ENCODE measurements at regions not wholly inside any gene's neighbourhood (a gene's known extent, or its start where the extent isn't known, plus 50 kb on each side); places are given as distances from the start of the nearest gene placed in this dataset.

DNA sequence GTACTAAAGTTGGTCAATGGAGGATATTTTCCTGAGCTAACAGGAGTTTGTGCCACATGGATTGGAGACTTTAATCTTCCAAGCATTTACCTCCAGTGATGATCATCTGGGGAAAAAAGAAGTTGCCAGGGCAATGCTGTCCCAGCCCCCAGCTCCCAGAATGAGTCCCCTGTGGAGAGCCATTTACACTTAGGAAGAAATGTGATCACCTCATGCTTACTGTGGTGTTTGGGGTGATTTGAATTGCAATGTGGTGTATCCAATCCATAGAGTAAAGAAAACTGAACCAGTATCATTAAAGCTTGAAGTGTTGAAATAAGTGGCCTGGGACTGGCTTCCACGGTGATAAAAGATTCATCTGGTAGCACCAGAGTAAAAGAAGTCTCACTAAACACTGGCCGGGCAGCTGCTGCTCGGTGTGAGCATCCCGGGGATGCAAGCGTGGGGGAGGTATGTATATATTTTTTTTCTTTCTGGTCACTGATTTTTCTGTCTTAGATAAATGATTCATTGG lies 117.2 kb upstream of the NTM start:
- DNase-seq (ENCODE audit: extremely low read depth, low read depth), result no peak
- no peak overlapping the region for H3K4me3 ChIP-seq (replicated peaks; ENCODE audit: low read depth, low read length)
- TF ChIP-seq, protein P1, sequence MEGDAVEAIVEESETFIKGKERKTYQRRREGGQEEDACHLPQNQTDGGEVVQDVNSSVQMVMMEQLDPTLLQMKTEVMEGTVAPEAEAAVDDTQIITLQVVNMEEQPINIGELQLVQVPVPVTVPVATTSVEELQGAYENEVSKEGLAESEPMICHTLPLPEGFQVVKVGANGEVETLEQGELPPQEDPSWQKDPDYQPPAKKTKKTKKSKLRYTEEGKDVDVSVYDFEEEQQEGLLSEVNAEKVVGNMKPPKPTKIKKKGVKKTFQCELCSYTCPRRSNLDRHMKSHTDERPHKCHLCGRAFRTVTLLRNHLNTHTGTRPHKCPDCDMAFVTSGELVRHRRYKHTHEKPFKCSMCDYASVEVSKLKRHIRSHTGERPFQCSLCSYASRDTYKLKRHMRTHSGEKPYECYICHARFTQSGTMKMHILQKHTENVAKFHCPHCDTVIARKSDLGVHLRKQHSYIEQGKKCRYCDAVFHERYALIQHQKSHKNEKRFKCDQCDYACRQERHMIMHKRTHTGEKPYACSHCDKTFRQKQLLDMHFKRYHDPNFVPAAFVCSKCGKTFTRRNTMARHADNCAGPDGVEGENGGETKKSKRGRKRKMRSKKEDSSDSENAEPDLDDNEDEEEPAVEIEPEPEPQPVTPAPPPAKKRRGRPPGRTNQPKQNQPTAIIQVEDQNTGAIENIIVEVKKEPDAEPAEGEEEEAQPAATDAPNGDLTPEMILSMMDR (IDR thresholded peaks at IDR 0.05; ENCODE audit: low read depth, low read length, missing control alignments), result no peak

DNA sequence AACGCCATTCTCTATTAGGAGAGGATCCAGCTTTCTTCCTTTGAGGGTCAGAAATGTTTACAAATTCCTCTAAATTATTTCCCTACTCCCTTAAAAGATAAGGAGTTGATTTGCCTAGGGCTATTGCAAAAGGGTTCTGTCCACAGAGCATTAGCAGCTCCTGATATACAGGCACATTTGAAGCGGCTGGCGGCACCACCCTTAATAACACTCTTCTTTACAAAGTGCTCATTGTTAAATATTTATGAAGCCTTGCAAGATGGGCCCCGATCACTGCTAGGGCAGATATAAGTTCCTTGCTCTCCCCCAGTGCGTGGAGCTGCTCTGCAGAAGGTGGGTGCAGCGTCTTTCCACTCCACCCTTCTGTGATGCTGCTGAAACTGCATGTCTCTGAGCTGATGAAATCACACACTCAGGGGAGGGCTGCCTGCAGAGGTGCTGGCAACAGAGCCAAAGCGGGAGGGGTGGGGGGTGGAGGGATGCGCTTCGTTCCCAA lies 116.7 kb upstream of the NTM start:
- H3K4me3 ChIP-seq (replicated peaks; ENCODE audit: low read depth, low read length), result no peak overlapping the region
- TF ChIP-seq, protein P1 (IDR thresholded peaks at IDR 0.05; ENCODE audit: low read depth, low read length, missing control alignments), result no peak
- no peak for DNase-seq (ENCODE audit: extremely low read depth, low read depth)

DNA sequence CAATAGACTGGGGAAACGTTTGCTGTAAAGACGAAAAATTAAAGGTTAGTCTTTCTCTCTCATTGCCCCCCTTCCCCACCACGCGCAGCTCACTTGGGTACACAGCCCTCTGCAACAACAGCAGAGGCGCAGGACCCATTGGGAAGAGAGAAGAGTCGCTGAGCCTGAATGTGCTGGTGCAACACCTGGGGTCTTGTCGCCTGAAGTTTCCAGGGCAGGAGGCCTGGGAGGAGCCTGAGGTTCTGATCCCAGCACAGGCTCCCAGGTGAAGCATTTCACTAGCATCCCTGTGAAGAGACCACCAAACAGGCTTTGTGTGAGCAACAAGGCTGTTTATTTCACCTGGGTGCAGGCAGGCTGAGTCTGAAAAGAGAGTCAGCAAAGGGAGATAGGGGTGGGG lies 116.2 kb upstream of the NTM start:
- H3K4me3 ChIP-seq (replicated peaks; ENCODE audit: low read depth, low read length), result no peak overlapping the region

DNA sequence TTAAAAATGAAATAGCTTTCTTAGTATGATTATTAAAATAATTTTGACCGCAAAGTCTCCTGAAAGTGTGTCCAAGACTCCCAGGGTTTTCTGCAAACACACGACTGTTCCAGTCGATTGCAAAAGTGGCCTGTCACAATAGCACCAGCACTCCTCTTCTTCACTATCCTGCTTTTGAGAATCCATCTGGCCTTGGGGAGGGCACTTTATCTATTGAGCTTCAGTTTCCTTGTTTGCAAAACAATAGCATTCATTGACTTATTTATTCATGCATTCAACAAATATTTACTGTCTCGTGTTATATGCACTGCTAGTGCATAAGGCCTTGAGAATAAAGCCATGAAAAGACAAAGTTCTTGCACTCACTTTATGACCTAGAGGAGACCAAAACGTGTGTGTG lies 96.2 kb upstream of the NTM start:
- no peak overlapping the region for H3K4me3 ChIP-seq (replicated peaks; ENCODE audit: low read depth, low read length)
- TF ChIP-seq, protein P1 (IDR thresholded peaks at IDR 0.05; ENCODE audit: low read depth, low read length, missing control alignments), result no peak
- DNase-seq (ENCODE audit: extremely low read depth, low read depth), result no peak

More for the DNA sequence above, 116.2 kb upstream of the NTM start:
- TF ChIP-seq, protein P1 (IDR thresholded peaks at IDR 0.05; ENCODE audit: low read depth, low read length, missing control alignments), result no peak
- DNase-seq (ENCODE audit: extremely low read depth, low read depth), result no peak

DNA sequence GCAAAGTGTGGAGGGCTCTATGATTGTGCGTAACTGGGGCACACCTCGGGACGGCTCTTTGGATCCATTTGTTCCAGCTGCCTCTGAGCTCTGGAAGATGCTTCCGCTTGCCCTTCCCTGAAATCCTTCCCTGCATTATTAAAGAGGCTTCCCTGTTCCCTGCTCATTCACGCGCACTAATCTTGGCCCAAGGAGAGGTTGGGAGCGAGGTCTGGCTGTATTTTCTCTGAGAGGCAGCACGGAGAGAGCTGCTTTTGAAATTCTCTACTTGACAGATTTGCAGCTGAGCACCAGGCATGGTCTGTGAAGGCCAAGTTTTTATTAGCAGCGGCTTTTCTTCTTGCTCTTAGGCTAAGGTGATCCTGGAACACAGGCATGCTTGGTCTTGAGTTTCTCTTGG lies 94.8 kb upstream of the NTM start:
- no peak for DNase-seq (ENCODE audit: extremely low read depth, low read depth)
- no peak overlapping the region for H3K4me3 ChIP-seq (replicated peaks; ENCODE audit: low read depth, low read length)
- TF ChIP-seq, protein P1 (IDR thresholded peaks at IDR 0.05; ENCODE audit: low read depth, low read length, missing control alignments), result no peak

DNA sequence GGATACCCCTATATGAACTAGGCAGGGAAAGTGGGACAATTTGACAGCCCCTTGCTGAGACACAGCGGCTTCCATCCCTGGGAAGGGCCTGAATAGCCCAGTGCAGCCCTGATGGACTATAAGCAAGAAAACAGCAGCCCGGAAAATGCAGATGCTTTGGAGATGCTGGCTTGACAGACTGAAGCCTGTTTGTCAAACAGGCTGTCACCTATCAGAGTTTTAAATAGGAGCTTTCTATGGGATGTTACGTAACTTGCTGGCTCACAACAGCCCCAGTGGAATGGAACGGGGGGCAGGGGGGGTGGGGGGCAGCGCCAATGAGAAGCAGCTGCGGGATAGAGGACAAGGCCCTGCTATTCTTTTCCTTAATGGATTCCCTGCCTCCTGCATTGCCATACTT lies 91.9 kb upstream of the NTM start:
- no peak overlapping the region for H3K4me3 ChIP-seq (replicated peaks; ENCODE audit: low read depth, low read length)
- TF ChIP-seq, protein P1 (IDR thresholded peaks at IDR 0.05; ENCODE audit: low read depth, low read length, missing control alignments), result no peak
- DNase-seq (ENCODE audit: extremely low read depth, low read depth), result no peak
